Loucy (cell line): ENCODE measurements at regions not wholly inside any gene's neighbourhood (a gene's known extent, or its start where the extent isn't known, plus 50 kb on each side); places are given as distances from the start of the nearest gene placed in this dataset.
"Not testable (repeated sequence)": the region's sequence is repeated elsewhere in the genome, so short reads cannot be mapped to it uniquely, and the experiment has no call there.

Source experiments
- CTCF ChIP-seq: fragments of 200-600 bp; sonication (generic); conservative IDR thresholded peaks from 2 replicates; pipeline ENCODE4 v1.5.1; 2014; ENCODE audit warnings: mild to moderate bottlenecking, antibody characterized with exemption, low read length
- EZH2phosphoT487 ChIP-seq: fragments of 200-600 bp; IDR thresholded peaks from 2 replicates; pipeline ENCODE4 v1.6.1; 2018; ENCODE audit warnings: antibody characterized with exemption, mild to moderate bottlenecking, moderate library complexity, borderline replicate concordance

GRCh38 chr17:21603292-21603691, 89.0 kb upstream of the KCNJ18 start:
- not testable (repeated sequence) for TF ChIP-seq CTCF, EZH2phosphoT487
